ENCODE measurements at regions not wholly inside any gene's neighbourhood (a gene's known extent, or its start where the extent isn't known, plus 50 kb on each side); places are given as distances from the start of the nearest gene placed in this dataset.
"Not testable (repeated sequence)": the region's sequence is repeated elsewhere in the genome, so short reads cannot be mapped to it uniquely, and the experiment has no call there.

- POLR2A ChIA-PET; CTCF ChIA-PET; DNase-seq (ENCODE audit: extremely low spot score): not testable (repeated sequence)
Observed at GRCh38 chr2:89537862-89538261, 846.4 kb downstream of the RPIA start.

- DNase-seq (ENCODE audit: extremely low spot score); POLR2A ChIA-PET; CTCF ChIA-PET: not testable (repeated sequence)
Observed at GRCh38 chr2:89544110-89544509, 852.6 kb downstream of the RPIA start.

- POLR2A ChIA-PET; DNase-seq (ENCODE audit: extremely low spot score); CTCF ChIA-PET: not testable (repeated sequence)
Observed at GRCh38 chr2:89579154-89579553, 887.7 kb downstream of the RPIA start.

- POLR2A ChIA-PET; DNase-seq (ENCODE audit: extremely low spot score); CTCF ChIA-PET: not testable (repeated sequence)
Observed at GRCh38 chr2:89582816-89583215, 891.3 kb downstream of the RPIA start.

- DNase-seq (ENCODE audit: extremely low spot score) = not testable (repeated sequence)
Observed at GRCh38 chr2:89584046-89584445, 892.6 kb downstream of the RPIA start.

GRCh38 chr2:89584868-89585557, 893.5 kb downstream of the RPIA start:
- DNase-seq (ENCODE audit: extremely low spot score); POLR2A ChIA-PET; CTCF ChIA-PET: not testable (repeated sequence)

More at GRCh38 chr2:89584046-89584445, 892.6 kb downstream of the RPIA start:
- CTCF ChIA-PET, POLR2A ChIA-PET: not testable (repeated sequence)

GRCh38 chr2:89585558-89585920, 894.1 kb downstream of the RPIA start:
- POLR2A ChIA-PET; CTCF ChIA-PET; DNase-seq (ENCODE audit: extremely low spot score): not testable (repeated sequence)
- TF ChIP-seq L3MBTL2 (conservative IDR thresholded peaks at IDR 0.05) = peak; percentile 17; the same call in 1 of the 2 replicates

- POLR2A ChIA-PET; CTCF ChIA-PET; DNase-seq (ENCODE audit: extremely low spot score): not testable (repeated sequence)
Observed at GRCh38 chr2:89599843-89600242, 908.4 kb downstream of the RPIA start.

- CTCF ChIA-PET; POLR2A ChIA-PET; DNase-seq (ENCODE audit: extremely low spot score): not testable (repeated sequence)
Observed at GRCh38 chr2:89606514-89606913, 915.0 kb downstream of the RPIA start.

- POLR2A ChIA-PET; CTCF ChIA-PET; DNase-seq (ENCODE audit: extremely low spot score): not testable (repeated sequence)
Observed at GRCh38 chr2:89610207-89610926, 918.9 kb downstream of the RPIA start.

GRCh38 chr2:89610927-89611515, 919.5 kb downstream of the RPIA start:
- DNase-seq (ENCODE audit: extremely low spot score); POLR2A ChIA-PET; CTCF ChIA-PET: not testable (repeated sequence)

GRCh38 chr2:89611710-89612109, 920.2 kb downstream of the RPIA start:
- CTCF ChIA-PET; POLR2A ChIA-PET; DNase-seq (ENCODE audit: extremely low spot score): not testable (repeated sequence)

GRCh38 chr2:89649268-89649667, 957.8 kb downstream of the RPIA start:
- DNase-seq (ENCODE audit: extremely low spot score); CTCF ChIA-PET; POLR2A ChIA-PET: not testable (repeated sequence)

- DNase-seq (ENCODE audit: extremely low spot score); CTCF ChIA-PET; POLR2A ChIA-PET: not testable (repeated sequence)
Observed at GRCh38 chr2:89679254-89679653, 987.8 kb downstream of the RPIA start.

Measured in HEK293T (cell line).